Muscle of leg (tissue), 3 donors: ENCODE measurements at regions not wholly inside any gene's neighbourhood (a gene's known extent, or its start where the extent isn't known, plus 50 kb on each side); places are given as distances from the start of the nearest gene placed in this dataset.
"Not testable (repeated sequence)": the region's sequence is repeated elsewhere in the genome, so short reads cannot be mapped to it uniquely, and the experiment has no call there.

Experiments used
- DNase-seq: peaks from one replicate; pipeline ENCODE4 v3.0.0; 2013
- H3K27ac ChIP-seq: one replicate; pipeline ENCODE4 v1.5.1; 2013; ENCODE audit warnings: mild to moderate bottlenecking, low read length, control low read depth
- H3K27me3 ChIP-seq: one replicate; pipeline ENCODE4 v1.6.1; 2013; ENCODE audit warnings: low read length; ENCODE audit not compliant: control insufficient read depth, insufficient read depth
- H3K36me3 ChIP-seq: one replicate; pipeline ENCODE4 v1.6.1; 2013; ENCODE audit warnings: low read length; ENCODE audit not compliant: control insufficient read depth, insufficient read depth
- H3K4me1 ChIP-seq: one replicate; pipeline ENCODE4 v1.6.1; 2013; ENCODE audit warnings: low read length; ENCODE audit not compliant: control insufficient read depth, insufficient read depth
- H3K4me3 ChIP-seq: one replicate; pipeline ENCODE4 v1.5.1; 2013; ENCODE audit warnings: low read length, control low read depth
- H3K9me3 ChIP-seq: replicated peaks from 2 replicates; pipeline ENCODE4 v1.6.1; 2013; ENCODE audit warnings: low read depth, low read length; ENCODE audit not compliant: control insufficient read depth
- WGBS: methylation state at CpG from one replicate; pipeline ENCODE4 v1.1.5; 2013; ENCODE audit warnings: missing lambda C conversion rate; ENCODE audit not compliant: insufficient coverage; 5-methylcytosine and 5-hydroxymethylcytosine counted together

GRCh38 chr2:111511062-111511461, 372.9 kb downstream of the ANAPC1 start:
- no CpG with 5 or more reads among the region's 3 CpGs for WGBS
- DNase-seq, result not testable (repeated sequence)

GRCh38 chr2:111512378-111512777, 371.6 kb downstream of the ANAPC1 start:
- not testable (repeated sequence) for H3K4me3 ChIP-seq, DNase-seq, H3K36me3 ChIP-seq, H3K27ac ChIP-seq, H3K27me3 ChIP-seq, H3K9me3 ChIP-seq, H3K4me1 ChIP-seq
- WGBS, result no CpG with 5 or more reads among the region's 3 CpGs

More at GRCh38 chr2:111511062-111511461, 372.9 kb downstream of the ANAPC1 start:
- H3K9me3 ChIP-seq, H3K27ac ChIP-seq, H3K36me3 ChIP-seq, H3K4me1 ChIP-seq, H3K4me3 ChIP-seq, H3K27me3 ChIP-seq: not testable (repeated sequence)

- H3K4me1 ChIP-seq, H3K4me3 ChIP-seq, DNase-seq, H3K27me3 ChIP-seq, H3K9me3 ChIP-seq, H3K36me3 ChIP-seq, H3K27ac ChIP-seq: not testable (repeated sequence)
- no CpG with 5 or more reads among the region's 4 CpGs for WGBS
Observed at GRCh38 chr2:111514138-111514537, 369.9 kb downstream of the ANAPC1 start.

GRCh38 chr2:111517050-111517720, 366.8 kb downstream of the ANAPC1 start:
- DNase-seq, H3K36me3 ChIP-seq, H3K4me3 ChIP-seq, H3K9me3 ChIP-seq, H3K27me3 ChIP-seq, H3K4me1 ChIP-seq, H3K27ac ChIP-seq: not testable (repeated sequence)
- no CpG with 5 or more reads among the region's 2 CpGs for WGBS

GRCh38 chr2:111517721-111518053, 366.3 kb downstream of the ANAPC1 start:
- DNase-seq, H3K4me1 ChIP-seq, H3K27me3 ChIP-seq, H3K9me3 ChIP-seq, H3K36me3 ChIP-seq, H3K27ac ChIP-seq, H3K4me3 ChIP-seq: not testable (repeated sequence)
- no CpG with 5 or more reads among the region's 2 CpGs for WGBS

GRCh38 chr2:111519071-111519470, 364.9 kb downstream of the ANAPC1 start:
- 69% methylated on average over 2 of the region's 3 CpGs for WGBS

GRCh38 chr2:111522231-111522768, 361.7 kb downstream of the ANAPC1 start:
- 70% methylated on average over 3 of the region's 5 CpGs for WGBS
- Histone ChIP-seq H3K9me3 (no peaks in the 10 kb centered on the region), H3K36me3 (no peaks in the 10 kb centered on the region), H3K27me3 (no peaks in the 10 kb centered on the region), H3K4me1 (peaks cover 6% of the 10 kb centered on the region), H3K27ac (peak overlapping the region; percentile 20), H3K4me3 (no peak overlapping the region)
- no peak for DNase-seq

More at GRCh38 chr2:111519071-111519470, 364.9 kb downstream of the ANAPC1 start:
- Histone ChIP-seq H3K4me1 (peaks cover 6% of the 10 kb centered on the region), H3K27ac (no peak overlapping the region), H3K4me3 (no peak overlapping the region), H3K36me3 (no peaks in the 10 kb centered on the region), H3K27me3 (no peaks in the 10 kb centered on the region), H3K9me3 (no peaks in the 10 kb centered on the region)
- peak; percentile 39 for DNase-seq

GRCh38 chr2:111523009-111523408, 361.0 kb downstream of the ANAPC1 start:
- DNase-seq, result peak; percentile 29
- no peak overlapping the region for H3K4me3 ChIP-seq
- H3K36me3 ChIP-seq, result no peaks in the 10 kb centered on the region

GRCh38 chr2:111525026-111525425, 359.0 kb downstream of the ANAPC1 start:
- not testable (repeated sequence) for H3K36me3 ChIP-seq, H3K4me3 ChIP-seq, H3K9me3 ChIP-seq, DNase-seq, H3K4me1 ChIP-seq, H3K27me3 ChIP-seq, H3K27ac ChIP-seq
- no CpG with 5 or more reads among the region's 4 CpGs for WGBS

More at GRCh38 chr2:111523009-111523408, 361.0 kb downstream of the ANAPC1 start:
- Histone ChIP-seq H3K4me1 (peaks cover 6% of the 10 kb centered on the region), H3K9me3 (no peaks in the 10 kb centered on the region), H3K27ac (no peak overlapping the region), H3K27me3 (no peaks in the 10 kb centered on the region)
- 46% methylated on average over 8 of the region's 12 CpGs for WGBS

GRCh38 chr2:111526041-111526639, 357.9 kb downstream of the ANAPC1 start:
- H3K27ac ChIP-seq, H3K4me1 ChIP-seq, H3K36me3 ChIP-seq, H3K9me3 ChIP-seq, H3K27me3 ChIP-seq, H3K4me3 ChIP-seq, DNase-seq: not testable (repeated sequence)
- no CpG with 5 or more reads among the region's 7 CpGs for WGBS
